ENCODE measurements at regions not wholly inside any gene's neighbourhood (a gene's known extent, or its start where the extent isn't known, plus 50 kb on each side); places are given as distances from the start of the nearest gene placed in this dataset.

DNA sequence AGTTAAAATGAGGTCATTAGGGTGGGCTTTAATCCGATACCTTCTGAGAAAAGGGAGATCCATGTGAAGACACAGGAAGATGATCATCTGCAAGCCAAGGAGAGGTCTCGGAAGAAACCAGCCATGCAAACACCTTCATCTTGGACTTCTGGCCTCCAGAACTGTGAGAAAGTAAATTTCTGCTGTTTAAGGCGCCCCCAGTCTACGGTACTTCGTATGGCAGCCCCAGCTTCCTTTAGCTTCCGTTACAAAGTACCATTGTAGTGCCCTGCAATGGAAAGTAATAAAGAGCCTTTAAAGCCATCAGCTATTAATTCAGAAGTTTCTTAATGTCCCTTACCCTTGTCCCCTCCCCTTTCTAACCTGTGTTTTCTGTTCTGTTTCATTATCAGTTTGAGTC, 308.1 kb downstream of the AACS start:
- DNase-seq: no peak

DNA sequence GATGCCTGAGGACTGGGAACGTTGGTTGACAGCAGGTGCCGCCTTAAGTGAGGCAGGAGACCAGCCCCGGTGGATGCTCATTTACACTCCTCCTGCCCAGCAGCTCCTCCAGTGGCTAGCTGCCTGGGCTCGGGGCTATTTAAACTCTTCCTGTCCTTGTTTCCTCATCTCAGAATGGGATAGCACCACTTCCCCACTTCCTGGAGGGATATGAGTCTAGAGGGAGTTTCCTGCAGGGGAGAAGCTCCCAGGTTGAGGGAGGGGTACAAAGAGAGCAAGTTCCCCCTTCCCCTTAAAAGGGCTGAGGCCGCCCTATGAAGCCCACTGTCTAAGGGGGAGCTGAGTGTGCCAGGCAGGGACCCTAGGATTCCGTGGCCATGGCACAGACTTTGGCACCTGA, 311.2 kb downstream of the AACS start:
- DNase-seq: no peak

DNA sequence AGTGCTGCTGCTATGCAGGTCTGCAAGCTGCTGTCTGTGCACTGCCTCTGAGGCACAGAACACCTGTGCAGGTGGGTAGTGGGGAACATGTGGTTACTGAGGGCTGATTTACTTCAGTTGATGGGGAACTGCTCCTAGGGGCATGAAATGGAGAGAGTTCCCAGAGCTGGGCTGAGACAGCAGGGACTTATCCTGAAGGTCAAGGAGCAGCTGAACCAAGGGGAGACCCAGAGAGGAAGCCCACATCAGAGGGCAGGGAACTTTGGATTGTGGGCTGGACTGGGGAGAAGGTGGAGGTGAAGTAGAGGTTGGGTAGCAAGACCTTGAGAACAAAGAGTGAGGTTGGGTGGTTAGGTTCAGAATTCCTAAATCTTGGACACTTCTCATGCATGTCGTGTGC, 311.9 kb downstream of the AACS start:
- no peak for DNase-seq

DNA sequence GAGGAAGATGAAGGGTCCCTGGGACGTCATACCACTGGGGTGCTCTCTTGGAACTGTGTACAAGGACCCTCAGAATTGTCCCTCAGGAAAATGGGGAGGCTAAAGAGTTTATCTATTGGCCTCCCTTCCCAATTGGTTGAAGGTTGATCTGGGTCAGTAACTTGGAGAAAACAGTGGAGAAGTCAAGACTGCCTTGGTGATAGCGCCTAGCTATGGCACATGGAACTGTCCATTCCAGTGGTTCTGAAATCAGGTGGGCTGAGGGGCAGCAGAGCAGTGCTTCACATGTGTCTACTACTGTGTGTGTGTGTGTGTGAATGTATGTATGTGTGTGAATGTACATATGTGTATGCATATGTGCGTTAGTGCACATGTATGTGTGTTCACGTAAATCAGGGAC, 316.1 kb downstream of the AACS start:
- no peak for DNase-seq

DNA sequence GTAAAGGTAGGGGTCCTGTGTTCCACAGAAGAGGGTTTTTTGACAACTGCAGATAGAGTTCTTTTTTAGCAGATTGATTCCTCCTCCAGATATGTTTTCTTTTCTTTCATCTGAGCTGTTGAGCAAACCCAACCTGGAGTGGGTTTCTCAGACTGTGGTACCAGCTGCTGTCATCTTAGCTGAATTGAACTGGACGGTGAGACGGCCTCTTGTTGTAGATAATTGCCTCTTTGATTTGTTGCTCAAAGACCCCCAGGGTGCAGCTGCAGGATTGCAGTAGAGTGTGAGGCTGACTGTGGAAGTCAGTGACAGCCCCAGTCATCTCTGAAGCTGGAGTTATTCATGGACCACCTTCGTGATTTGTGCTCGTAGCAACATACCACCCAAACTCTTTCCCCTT, 317.7 kb downstream of the AACS start:
- DNase-seq: no peak

DNA sequence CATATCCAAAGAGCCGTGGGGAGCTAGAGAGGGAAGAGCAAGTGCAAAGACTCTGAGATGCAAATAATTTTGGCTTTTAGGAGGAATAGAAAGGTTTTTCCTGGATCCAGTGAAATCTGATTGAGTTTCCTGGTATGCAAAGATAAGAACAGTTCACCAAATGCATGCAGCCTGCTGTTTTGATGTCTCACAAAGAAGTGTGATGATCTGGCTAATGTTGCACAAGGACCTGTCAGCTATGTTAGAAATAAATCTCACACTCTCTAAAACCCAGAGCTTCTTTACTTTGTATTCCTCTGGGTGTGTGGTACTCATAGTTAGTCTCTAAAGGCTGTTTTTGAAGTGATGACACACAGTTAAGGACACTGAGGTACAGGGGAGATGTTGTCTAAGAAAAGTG, 321.4 kb downstream of the AACS start:
- no peak for DNase-seq

DNA sequence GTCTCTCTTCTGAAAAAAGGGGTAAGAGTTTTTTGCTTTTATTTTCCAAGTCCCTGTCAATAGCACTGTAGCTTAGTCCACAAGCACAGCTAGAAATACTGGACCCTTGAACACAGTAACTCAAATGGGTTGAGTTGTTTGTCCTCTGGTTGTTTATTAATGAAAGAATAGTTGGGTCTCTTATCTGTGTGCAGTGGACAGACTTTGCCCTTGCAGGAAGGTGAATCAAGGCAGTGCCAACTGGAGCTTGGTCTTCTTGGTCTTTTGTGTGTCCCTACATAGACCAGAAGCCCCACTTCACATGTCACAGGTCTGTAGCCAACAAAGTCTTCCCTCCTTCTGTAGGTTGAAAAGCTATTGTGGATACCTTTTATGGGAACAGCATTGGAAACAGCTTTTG, 322.0 kb downstream of the AACS start:
- no peak for DNase-seq

DNA sequence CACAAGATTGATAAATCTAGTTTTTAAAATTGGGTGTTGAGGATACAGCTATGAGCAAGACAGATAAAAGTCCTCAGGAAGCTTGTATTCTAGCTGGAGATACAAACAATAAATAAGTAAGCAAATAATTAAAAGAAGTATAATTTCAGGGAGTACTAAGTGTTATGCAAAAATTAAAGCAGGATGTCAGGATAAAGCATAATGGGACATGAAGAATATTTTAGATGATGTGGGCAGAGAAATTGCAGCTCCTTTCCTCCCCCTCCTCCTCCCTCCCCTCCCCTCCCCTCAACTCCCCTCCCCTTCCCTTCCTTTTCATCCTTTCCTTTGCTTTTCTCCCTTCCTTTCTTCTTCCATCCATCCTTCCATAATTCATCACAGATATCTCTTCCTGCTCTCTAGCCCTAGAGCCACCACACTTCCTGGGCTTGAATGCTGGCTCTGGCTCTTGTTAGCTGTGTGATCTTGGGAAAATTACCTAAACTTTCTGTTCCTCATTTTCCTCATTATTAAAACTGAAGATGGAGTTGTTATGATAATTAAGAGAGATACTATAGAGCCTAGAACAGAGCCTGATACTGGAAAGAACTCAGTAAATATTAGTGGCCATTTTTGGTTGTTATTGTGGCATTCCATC, 323.9 kb downstream of the AACS start:
- DNase-seq: no peak

DNA sequence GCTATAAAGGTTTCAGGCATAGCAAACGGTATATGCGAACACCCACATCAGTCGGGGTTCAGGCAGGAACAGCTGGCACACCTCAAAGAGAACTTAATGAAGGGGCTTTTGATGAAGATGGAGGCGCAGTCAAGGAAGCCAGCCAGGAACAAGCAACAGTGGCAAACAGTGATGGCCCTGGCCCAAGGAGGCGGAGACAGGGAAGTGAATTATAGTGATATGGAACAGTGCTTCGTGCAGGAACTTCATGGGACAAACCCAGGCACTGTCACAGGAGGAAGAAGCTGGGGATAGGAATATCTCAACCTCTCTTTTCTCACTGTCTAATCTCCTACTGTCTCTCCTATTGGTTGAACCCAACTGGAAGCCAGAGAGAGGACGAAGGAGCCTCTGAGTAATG, 328.3 kb downstream of the AACS start:
- DNase-seq: no peak

DNA sequence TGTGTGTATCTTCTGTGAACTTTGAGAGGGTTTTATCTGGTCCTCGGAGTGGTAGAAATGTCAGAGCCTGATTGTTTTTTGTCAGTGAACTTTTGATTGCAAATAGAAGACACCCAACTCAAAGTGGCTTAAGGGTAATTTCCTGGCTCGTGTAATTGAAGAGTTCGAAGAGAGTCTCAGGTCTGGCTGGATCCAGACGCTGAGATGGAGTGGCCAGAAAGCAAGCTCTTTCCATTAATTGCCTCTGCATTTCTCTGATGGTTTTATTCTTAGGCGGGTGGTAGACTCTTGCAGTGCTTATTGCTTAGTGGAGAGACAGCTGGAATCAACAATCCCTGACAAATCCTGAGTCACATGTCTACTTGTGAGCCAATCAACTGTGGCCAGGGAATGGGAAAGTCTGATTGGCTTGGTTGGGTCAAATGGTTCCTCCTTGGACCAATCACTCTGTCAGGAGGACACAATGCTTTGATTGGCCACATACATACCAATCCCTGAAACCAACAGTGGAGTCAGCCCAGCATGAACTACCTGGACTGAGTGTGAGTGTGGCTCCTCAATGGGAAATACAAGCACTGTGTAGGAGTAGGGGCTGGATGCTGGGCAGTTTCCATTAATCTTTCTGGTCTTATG, 330.5 kb downstream of the AACS start:
- no peak for DNase-seq

DNA sequence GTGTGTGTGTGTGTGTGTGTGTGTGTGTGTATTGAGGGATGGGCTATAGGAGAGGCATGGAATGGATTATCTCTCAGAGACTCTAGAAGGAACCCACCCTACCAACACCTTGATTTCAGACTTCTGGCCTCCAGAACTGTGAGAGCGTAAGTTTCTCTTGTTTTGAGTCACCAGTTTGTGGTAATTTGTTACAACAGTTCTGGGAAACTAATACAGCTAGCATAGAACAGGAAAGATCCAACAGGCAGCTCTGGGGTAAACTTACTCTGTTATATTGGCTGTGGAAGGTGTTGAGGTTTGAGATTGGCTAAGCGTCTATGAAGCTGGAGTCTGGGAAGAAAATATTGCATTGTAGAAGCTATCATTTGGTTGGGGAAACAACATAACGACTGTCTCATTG, 334.3 kb downstream of the AACS start:
- DNase-seq: no peak

DNA sequence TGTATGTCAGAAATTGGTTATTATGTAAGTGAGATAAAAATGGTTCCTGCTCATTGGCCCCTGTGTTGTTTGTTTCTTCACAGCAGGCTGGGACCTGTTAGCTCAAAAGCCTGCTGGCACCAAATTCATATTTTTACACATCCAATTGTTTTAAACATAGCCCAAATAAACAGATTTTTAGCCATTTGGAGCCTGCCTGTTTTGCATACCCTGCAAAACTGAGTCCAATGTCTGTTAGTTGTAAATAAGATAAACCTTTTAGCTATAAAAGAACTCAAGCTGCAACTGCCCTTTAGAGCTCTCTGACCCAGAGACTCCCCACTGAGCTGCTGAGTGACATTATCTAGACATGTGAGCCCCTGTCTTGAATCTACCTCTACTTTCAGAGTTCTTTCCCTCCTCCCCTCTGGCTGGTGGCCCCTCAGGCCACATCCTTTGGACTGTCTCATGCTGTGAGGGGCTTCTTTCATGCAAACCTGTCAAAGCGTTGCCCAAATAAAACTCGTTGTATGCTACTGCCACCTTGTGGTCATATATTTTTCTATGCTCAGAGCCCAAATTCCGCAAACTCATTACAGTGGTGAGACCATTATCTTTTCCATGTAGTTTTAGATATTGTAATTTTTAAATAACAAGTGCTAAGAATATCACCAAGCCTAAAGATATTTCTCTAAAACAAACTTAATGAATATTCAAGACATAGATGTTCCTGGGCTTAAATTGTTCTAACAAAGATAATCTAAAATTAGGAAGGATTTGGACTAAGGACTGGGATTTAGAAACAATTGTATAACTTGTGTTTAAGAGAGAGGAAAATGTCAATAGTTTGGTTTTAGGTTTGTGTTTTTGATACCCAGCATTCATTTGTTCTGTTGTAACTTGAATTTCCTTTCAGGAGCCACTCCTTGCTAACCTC, 337.9 kb downstream of the AACS start:
- DNase-seq: no peak

DNA sequence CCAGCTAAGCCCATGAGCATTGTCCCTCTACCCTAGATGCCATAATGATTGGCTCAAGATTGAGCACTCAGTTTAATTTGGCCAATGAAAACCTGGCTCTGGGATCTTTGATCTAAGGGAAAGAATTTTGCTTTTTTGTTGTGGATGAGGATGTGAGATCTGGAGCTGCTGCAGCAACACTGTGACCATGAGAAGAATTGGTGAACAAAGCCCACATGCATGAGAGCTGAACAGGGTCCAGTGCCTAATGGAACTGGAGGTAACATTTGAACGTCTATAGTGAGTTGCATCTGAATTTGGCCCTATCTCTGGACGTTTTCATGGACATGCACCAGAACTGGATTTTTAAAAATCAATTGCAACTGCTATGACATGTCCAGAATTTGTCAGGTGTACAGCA, 338.6 kb downstream of the AACS start:
- DNase-seq: no peak

DNA sequence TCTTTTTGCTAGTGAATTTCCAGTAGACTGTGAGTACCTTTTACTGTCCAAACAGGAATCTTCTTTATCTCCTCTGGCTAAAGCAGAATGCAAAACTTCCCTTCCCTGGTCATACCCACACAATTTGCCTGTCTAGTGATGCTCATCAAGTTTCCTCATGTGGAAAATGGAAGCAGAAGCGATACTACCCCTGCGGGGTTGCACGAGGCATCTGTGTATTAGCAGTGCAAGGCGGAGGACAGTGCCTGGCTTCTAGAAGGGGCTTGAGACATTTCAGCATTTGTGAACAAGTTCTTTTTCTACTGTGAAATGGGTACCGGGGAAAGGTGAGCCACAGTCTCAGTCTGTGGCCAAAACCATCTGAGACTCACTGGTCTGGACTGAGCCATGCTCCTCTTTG, 340.9 kb downstream of the AACS start:
- no peak for DNase-seq

DNA sequence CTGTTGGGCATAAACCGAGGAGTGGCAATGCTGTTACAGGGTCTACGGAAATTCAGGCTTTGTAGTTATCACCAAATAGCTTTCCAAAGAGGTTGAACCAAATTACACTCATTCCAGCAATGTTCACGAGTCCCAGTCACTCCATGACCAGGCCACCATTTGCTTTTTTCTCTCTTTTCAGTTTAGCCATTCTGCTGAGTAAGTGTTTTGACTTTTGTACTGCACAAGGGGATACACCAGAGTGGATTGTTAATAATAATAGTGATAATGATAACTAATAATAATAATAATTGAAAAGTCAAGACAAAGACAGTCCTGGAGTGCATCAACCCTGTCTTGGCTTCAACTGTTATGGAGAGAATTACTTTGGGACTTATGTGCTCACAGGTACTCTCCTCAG, 343.5 kb downstream of the AACS start:
- DNase-seq: no peak

DNA sequence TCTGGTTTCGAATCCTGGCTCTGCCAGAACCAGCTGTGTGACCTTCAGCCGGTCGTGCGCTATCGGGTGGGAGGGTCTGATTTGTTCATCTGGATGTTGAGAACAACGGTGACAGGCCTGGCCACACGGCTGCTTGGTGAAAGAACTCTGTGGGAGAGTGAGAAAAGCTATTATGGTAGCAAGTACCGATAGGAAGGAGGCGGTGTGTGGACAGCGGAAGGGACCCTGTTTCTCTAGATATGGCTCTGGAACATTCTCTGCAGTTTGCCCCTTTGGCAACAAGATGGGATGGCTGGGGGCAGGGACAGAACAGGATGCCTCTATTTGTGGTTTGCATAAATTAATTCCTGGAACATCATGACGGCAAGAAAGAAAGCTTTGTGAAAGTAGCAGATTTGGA, 347.3 kb downstream of the AACS start:
- no peak for DNase-seq

DNA sequence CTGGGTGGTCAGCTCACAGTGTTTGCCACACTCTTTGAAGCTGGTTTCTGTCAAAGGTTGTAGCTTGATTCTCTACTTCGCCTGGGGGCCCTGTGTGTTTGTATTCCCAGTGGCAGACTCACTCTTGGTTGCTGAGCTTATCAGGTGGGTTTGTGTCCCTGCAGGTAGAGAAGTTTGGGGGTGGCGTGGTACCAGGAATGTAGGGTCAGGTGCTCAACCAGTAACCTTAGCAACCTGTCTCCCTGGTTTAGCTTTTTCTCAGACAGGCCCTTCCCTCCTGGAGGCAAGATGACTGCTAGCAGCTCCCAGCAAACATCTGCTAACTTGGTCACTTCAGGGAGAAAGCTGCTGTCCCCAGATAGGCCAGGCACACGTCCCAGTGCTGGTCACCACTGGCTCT, 352.2 kb downstream of the AACS start:
- DNase-seq: no peak

DNA sequence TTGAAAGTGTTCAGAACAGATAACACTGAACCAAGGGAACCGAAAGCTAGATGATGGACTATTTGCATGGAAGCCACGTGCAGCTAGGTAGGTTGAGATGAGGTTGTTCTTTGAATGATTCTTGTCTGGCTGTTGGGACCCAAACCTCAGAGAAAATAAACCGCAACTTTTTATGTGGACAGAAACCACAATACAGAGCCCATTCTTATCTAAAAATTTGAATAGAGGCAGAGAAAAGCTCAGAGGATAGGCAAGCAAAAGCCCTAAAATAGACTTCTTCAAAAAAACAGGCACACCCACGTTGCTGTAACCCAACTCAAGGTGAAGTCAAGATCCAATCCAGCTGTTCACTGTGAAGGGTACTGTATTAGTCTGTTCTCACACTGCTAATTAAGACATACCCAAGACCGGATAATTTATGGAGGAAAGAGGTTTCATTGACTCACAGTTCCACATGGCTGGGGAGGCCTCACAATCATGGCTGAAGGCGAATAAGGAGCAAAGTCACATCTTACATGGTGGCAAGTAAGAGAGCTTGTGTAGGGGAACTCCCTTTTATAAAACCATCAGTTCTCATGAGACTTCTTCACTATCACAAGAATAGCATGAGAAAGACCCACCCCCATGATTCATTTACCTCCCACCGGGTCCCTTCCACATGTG, 353.8 kb downstream of the AACS start:
- DNase-seq: no peak

DNA sequence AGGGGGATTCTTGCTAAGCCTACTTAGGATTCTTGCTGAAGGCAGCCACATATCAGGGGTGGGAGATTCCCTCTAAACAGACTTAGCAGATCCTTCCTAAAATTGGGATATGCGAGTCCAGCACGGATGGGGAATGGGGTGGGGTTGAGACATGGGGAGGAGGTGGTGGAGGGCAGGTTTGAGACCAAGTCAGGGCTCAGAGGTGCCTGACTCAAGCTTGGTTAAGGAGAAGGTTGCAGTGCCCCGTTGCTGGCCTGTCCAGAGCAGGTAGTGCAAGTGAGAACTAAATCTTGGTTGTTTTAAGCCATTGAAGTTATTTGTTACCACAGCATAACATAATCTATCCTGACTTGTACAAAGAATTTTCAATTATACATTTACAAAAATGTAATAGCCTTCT, 359.7 kb downstream of the AACS start:
- no peak for DNase-seq

DNA sequence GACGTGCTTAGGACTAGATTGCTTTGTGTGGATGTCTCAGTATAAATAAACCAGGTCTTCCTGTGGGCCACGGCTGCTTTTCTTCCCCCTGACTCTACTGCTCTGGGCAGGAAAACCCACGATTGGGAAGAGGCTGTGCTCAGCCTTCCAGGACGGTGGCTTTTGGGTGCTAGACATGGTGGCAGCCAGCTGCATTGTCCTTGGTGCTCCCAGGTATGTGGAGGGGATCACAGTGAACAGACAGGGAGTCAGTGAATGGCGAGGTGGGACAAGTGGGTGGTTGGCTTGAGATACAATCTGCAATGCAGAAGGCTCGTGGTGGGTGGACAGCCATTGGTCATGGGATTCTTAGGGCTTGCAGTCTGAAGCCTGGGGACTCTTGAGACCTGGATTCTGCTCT, 366.3 kb downstream of the AACS start:
- DNase-seq: no peak

DNA sequence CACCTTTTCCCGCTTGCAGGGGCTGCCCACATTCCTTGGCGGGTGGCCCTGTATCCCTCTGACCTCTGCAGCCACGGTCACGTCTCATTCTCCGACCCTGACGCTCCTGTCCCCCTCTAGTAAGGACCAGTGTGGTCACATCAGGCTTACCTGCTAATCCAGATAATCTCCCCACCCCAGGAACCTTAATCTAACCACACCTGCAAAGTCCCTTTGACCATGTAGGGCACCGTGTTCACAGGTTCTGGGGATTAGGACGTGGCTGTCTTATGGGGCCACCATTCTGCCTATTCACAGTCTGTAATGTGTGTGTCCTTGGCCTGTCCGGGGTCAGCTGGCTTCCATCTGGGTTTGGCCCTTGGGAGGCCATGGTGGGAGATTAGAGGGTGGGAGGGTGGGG, 368.9 kb downstream of the AACS start:
- no peak for DNase-seq

DNA sequence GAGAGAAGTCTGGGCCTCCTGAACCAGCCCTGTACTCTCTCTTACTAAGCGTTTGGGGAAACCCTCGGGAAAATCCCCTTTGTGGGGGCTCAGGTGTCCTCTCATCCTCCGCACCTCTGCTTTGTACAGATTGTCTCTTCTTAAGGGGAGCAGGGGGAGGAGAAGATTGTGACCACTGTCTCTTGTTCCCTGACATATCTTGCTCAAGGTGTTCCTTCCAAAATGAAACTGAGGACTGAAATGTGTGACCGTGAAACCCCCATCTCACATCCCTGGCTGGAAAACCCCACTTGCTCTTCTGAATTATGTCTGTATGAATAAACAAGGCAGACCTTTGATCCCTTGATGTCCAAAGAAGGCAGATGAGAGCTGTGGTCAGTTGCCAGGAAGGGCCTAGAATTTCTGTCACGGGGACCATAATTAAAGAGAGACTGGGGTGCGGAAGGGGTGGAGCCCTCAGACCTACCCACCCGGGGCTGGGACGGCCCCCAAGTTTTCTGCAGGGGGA, 369.8 kb downstream of the AACS start:
- no peak for DNase-seq

DNA sequence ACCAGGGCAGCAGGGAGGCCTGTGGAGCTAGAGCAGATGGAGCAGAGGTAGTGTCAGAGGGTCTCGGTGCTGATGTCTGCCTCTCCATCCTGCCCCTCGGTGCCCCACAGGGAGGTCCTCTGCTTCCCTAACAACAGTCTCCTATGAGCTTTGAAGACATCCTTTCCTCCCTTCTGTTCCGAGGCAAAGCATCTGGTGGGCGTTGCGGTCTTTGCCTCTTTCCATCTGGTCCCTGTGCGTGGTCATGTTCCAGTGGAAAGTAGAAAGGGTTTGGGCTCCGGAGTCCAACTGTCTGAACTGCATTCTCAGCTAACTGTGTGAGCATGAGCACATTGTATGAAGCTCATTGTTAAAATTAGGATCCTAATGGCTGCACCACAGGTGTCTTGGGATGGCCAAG, 370.6 kb downstream of the AACS start:
- no peak for DNase-seq

DNA sequence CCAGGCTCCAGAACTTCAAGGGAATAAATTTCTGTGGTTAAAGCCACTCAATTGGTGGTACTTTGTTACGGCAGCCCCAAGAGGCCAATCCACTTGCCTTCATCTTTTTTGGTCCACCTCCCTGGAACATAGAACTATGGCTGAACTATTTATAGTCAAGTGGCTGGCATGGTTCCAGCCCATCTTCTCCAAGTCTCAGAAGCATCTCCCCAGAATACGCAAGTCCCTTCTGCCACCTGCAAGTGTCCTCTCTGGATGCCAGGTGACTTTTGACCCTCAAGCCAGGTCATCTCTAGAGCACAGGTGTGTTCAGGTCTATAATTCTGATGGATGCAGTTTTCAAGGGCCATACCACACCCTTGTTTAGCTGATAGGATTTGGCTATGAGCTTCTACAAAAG, 371.5 kb downstream of the AACS start:
- no peak for DNase-seq
